ENCODE measurements at regions not wholly inside any gene's neighbourhood (a gene's known extent, or its start where the extent isn't known, plus 50 kb on each side); places are given as distances from the start of the nearest gene placed in this dataset.

- Histone ChIP-seq H2AFZ (ENCODE audit: low read depth, low read length, severe bottlenecking) (no peak overlapping the region), H3K9me2 (replicated peaks; ENCODE audit: insufficient read depth, low read length) (no peaks in the 10 kb centered on the region), H3K9me3 (ENCODE audit: insufficient read depth, low read length) (no peaks in the 10 kb centered on the region), H3K27me3 (ENCODE audit: low read length) (no peaks in the 10 kb centered on the region), H3K27ac (ENCODE audit: low read depth, low read length) (no peak overlapping the region), H3K4me3 (ENCODE audit: insufficient read depth, low read length, poor library complexity, severe bottlenecking) (no peak overlapping the region), H3K9ac (ENCODE audit: low read length) (no peak overlapping the region), H3F3A (ENCODE audit: insufficient read depth) (no peaks in the 10 kb centered on the region), H4K20me1 (ENCODE audit: low read depth, low read length) (no peaks in the 10 kb centered on the region), H3K4me2 (ENCODE audit: low read depth, low read length, poor library complexity, severe bottlenecking) (no peak overlapping the region), H3K36me3 (ENCODE audit: low read length) (no peaks in the 10 kb centered on the region), H3K79me2 (ENCODE audit: insufficient read depth, low read length) (no peaks in the 10 kb centered on the region)
- TF ChIP-seq, protein P1, sequence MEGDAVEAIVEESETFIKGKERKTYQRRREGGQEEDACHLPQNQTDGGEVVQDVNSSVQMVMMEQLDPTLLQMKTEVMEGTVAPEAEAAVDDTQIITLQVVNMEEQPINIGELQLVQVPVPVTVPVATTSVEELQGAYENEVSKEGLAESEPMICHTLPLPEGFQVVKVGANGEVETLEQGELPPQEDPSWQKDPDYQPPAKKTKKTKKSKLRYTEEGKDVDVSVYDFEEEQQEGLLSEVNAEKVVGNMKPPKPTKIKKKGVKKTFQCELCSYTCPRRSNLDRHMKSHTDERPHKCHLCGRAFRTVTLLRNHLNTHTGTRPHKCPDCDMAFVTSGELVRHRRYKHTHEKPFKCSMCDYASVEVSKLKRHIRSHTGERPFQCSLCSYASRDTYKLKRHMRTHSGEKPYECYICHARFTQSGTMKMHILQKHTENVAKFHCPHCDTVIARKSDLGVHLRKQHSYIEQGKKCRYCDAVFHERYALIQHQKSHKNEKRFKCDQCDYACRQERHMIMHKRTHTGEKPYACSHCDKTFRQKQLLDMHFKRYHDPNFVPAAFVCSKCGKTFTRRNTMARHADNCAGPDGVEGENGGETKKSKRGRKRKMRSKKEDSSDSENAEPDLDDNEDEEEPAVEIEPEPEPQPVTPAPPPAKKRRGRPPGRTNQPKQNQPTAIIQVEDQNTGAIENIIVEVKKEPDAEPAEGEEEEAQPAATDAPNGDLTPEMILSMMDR (IDR thresholded peaks at IDR 0.05; ENCODE audit: insufficient read depth, low read length, poor library complexity, severe bottlenecking), result no peak
- no peak for TF ChIP-seq EZH2phosphoT487 (conservative IDR thresholded peaks at IDR 0.05; ENCODE audit: low read length)
Observed at GRCh38 chr6:163775313-163775712, 360.8 kb downstream of the QKI start.

DNA sequence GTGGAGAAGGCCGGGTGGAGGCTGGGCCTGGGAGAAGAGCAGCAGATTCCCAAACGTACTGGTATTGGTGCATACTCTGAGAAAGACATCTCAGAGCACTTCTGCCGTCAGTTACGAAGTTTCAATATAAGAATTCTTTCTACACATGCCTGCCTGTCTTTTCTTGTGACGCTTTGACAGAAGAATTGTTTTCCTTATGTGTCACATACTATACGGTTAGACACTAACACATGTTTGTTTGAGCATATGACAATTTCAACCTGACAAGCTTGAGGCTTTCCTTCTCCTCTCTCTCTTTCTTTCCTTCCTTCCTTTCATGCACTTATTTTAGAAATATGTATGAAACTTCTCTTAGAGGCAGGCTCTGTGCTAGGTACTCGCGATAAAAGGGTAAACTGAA, 360.0 kb downstream of the QKI start:
- TF ChIP-seq, protein P1 (IDR thresholded peaks at IDR 0.05; ENCODE audit: insufficient read depth, low read length, poor library complexity, severe bottlenecking), result no peak
- TF ChIP-seq EZH2phosphoT487 (conservative IDR thresholded peaks at IDR 0.05; ENCODE audit: low read length), result no peak
- H3K79me2 ChIP-seq (ENCODE audit: insufficient read depth, low read length), result no peaks in the 10 kb centered on the region
- no peak overlapping the region for H3K27ac ChIP-seq (ENCODE audit: low read depth, low read length)
- H3K9ac ChIP-seq (ENCODE audit: low read length), result no peak overlapping the region
- H3K9me3 ChIP-seq (ENCODE audit: insufficient read depth, low read length), result no peaks in the 10 kb centered on the region
- H3K36me3 ChIP-seq (ENCODE audit: low read length), result no peaks in the 10 kb centered on the region
- no peaks in the 10 kb centered on the region for H3F3A ChIP-seq (ENCODE audit: insufficient read depth)
- no peaks in the 10 kb centered on the region for H3K9me2 ChIP-seq (replicated peaks; ENCODE audit: insufficient read depth, low read length)
- no peak overlapping the region for H3K4me3 ChIP-seq (ENCODE audit: insufficient read depth, low read length, poor library complexity, severe bottlenecking)
- H4K20me1 ChIP-seq (ENCODE audit: low read depth, low read length), result no peaks in the 10 kb centered on the region
- H3K4me2 ChIP-seq (ENCODE audit: low read depth, low read length, poor library complexity, severe bottlenecking), result no peak overlapping the region
- H3K27me3 ChIP-seq (ENCODE audit: low read length), result no peaks in the 10 kb centered on the region
- no peak overlapping the region for H2AFZ ChIP-seq (ENCODE audit: low read depth, low read length, severe bottlenecking)

DNA sequence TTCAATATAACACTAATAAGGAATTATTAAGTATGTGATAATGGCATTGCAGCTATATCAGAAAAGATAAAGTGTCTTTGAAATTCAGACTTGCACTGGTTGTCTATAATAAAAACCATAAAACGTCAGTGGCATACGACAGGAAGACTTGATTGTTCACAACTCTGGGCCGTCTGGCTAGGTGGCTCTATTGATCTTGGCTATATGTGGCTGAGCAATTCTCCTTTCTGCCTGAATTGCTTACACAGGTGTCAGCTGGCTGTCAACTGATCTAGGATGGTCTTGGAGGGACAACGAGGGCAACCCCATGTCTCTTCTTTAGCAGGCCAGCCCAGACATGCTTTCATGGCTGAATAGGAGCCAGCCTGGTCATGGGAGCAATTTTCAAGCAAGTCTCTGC, 359.1 kb downstream of the QKI start:
- TF ChIP-seq, protein P1 (IDR thresholded peaks at IDR 0.05; ENCODE audit: insufficient read depth, low read length, poor library complexity, severe bottlenecking), result no peak
- no peak for TF ChIP-seq EZH2phosphoT487 (conservative IDR thresholded peaks at IDR 0.05; ENCODE audit: low read length)
- H3K4me3 ChIP-seq (ENCODE audit: insufficient read depth, low read length, poor library complexity, severe bottlenecking), result no peak overlapping the region
- no peak overlapping the region for H3K9ac ChIP-seq (ENCODE audit: low read length)
- H3K9me2 ChIP-seq (replicated peaks; ENCODE audit: insufficient read depth, low read length), result no peaks in the 10 kb centered on the region
- no peaks in the 10 kb centered on the region for H3F3A ChIP-seq (ENCODE audit: insufficient read depth)
- H3K27ac ChIP-seq (ENCODE audit: low read depth, low read length), result no peak overlapping the region
- H3K9me3 ChIP-seq (ENCODE audit: insufficient read depth, low read length), result no peaks in the 10 kb centered on the region
- no peaks in the 10 kb centered on the region for H3K36me3 ChIP-seq (ENCODE audit: low read length)
- no peaks in the 10 kb centered on the region for H3K79me2 ChIP-seq (ENCODE audit: insufficient read depth, low read length)
- H4K20me1 ChIP-seq (ENCODE audit: low read depth, low read length), result no peaks in the 10 kb centered on the region
- H3K4me2 ChIP-seq (ENCODE audit: low read depth, low read length, poor library complexity, severe bottlenecking), result no peak overlapping the region
- H3K27me3 ChIP-seq (ENCODE audit: low read length), result no peaks in the 10 kb centered on the region
- no peak overlapping the region for H2AFZ ChIP-seq (ENCODE audit: low read depth, low read length, severe bottlenecking)
